GM12878 (cell line): ENCODE measurements at regions not wholly inside any gene's neighbourhood (a gene's known extent, or its start where the extent isn't known, plus 50 kb on each side); places are given as distances from the start of the nearest gene placed in this dataset.

Experiments
- ATAC-seq: fragments of 200-7000 bp; cut with Tn5 transposase; 3 replicates; pipeline ENCODE4 v1.9.1; 2020; ENCODE audit warnings: mild to moderate bottlenecking, moderate library complexity
- BruUV-seq: library from RNA; stranded (reverse); fragments of 400-500 nt; replicated peaks from 2 replicates; lab custom pipeline; 2021; lab: Mats Ljungman, UMichigan
- CTCF ChIA-PET: fragments of 300-600 bp; sonication (Branson Sonifier 250); formaldehyde crosslinking; extraction: SDS; loops from one replicate; lab custom pipeline; 2021; ENCODE audit warnings: inconsistent platforms; lab: Yijun Ruan, JAX
- POLR2A ChIA-PET: fragments of 350-600 bp; formaldehyde crosslinking; extraction: SDS; loops from one replicate; lab custom pipeline; 2021; ENCODE audit warnings: inconsistent platforms; lab: Charles Lee
- RAD21 ChIA-PET: fragments of 300-600 bp; sonication (Branson Sonifier 250); formaldehyde crosslinking; loops from one replicate; lab custom pipeline; 2023; ENCODE audit warnings: antibody characterized with exemption; ENCODE audit not compliant: unreplicated experiment; lab: Charles Lee
- SMC1A ChIA-PET: fragments of 300-600 bp; sonication (Branson Sonifier 250); formaldehyde crosslinking; loops from one replicate; lab custom pipeline; 2023; ENCODE audit not compliant: unreplicated experiment, uncharacterized antibody; lab: Charles Lee
- DNase-seq: peaks from one replicate; pipeline ENCODE4 v3.0.0-alpha.2; 2011; ENCODE audit warnings: low read depth, low spot score
- FAIRE-seq: peaks from 3 replicates; lab custom pipeline; 2011; peaks lifted over from hg19 to GRCh38; lab: Jason Lieb, UNC
- H2AFZ ChIP-seq: 2 replicates; pipeline ENCODE4 v1.6.0; 2011; ENCODE audit warnings: low read depth, low read length, control low read depth; ENCODE audit not compliant: control insufficient read depth
- H3K27ac ChIP-seq: 2 replicates; pipeline ENCODE4 v1.5.1; 2011; ENCODE audit warnings: control low read depth; ENCODE audit not compliant: control insufficient read depth, insufficient read depth
- H3K27me3 ChIP-seq, 2 experiments: replicated peaks in 1 of 2; 2 replicates each; pipeline versions ENCODE4 v1.6.0 to v1.6.1; 2011; ENCODE audit warnings: low read length in 1 of 2; ENCODE audit not compliant: control insufficient read depth in 2 of 2, insufficient read depth in 2 of 2
- H3K36me3 ChIP-seq, 2 experiments: 2 replicates each; pipeline ENCODE4 v1.5.1; 2011; ENCODE audit warnings: low read length in 1 of 2; ENCODE audit not compliant: control insufficient read depth in 2 of 2, insufficient read depth in 2 of 2
- H3K4me1 ChIP-seq: 2 replicates; pipeline ENCODE4 v1.6.1; 2011; ENCODE audit warnings: mild to moderate bottlenecking, low read length, moderate library complexity, mixed read lengths; ENCODE audit not compliant: control insufficient read depth, insufficient read depth
- H3K4me2 ChIP-seq: 2 replicates; pipeline ENCODE4 v1.6.0; 2011; ENCODE audit warnings: control low read depth; ENCODE audit not compliant: control insufficient read depth, insufficient read depth
- H3K4me3 ChIP-seq: fragments of 200-600 bp; sonication (generic); 2 replicates; pipeline ENCODE4 v1.5.1; 2016
- H3K79me2 ChIP-seq: 2 replicates; pipeline ENCODE4 v1.6.0; 2011; ENCODE audit warnings: low read length; ENCODE audit not compliant: control insufficient read depth, insufficient read depth
- H3K9ac ChIP-seq: 2 replicates; pipeline ENCODE4 v1.8.0; 2011; ENCODE audit warnings: low read length, control low read depth, mixed read lengths; ENCODE audit not compliant: control insufficient read depth, insufficient read depth
- H3K9me3 ChIP-seq: replicated peaks from 3 replicates; pipeline ENCODE4 v1.5.1; 2011; ENCODE audit warnings: mild to moderate bottlenecking, low read length; ENCODE audit not compliant: control insufficient read depth, insufficient read depth
- H4K20me1 ChIP-seq: 2 replicates; pipeline ENCODE4 v1.6.0; 2011; ENCODE audit not compliant: control insufficient read depth, insufficient read depth
- CHD2 ChIP-seq: IDR thresholded peaks from 2 replicates; pipeline ENCODE4 v1.6.1; 2011; ENCODE audit warnings: low read depth, low read length, improper control_type of control experiment, borderline replicate concordance
- ETV6 ChIP-seq, 2 experiments: fragments of 450-650 bp in 1 of 2; IDR thresholded peaks in 1 of 2; conservative IDR thresholded peaks in 1 of 2; 2 replicates each; pipeline ENCODE4 v1.6.1; 2014; ENCODE audit warnings: antibody characterized with exemption in 1 of 2, borderline replicate concordance in 1 of 2, low read depth in 1 of 2, mild to moderate bottlenecking in 1 of 2, moderate library complexity in 1 of 2
- MTA3 ChIP-seq: IDR thresholded peaks from 2 replicates; pipeline ENCODE4 v1.6.1; 2012; ENCODE audit warnings: low read length, inconsistent platforms, borderline replicate concordance
- RBBP5 ChIP-seq: fragments of 200-600 bp; sonication (generic); conservative IDR thresholded peaks from 2 replicates; pipeline ENCODE4 v1.6.1; 2016
- RELA ChIP-seq: fragments of 450-650 bp; IDR thresholded peaks from 2 replicates; pipeline ENCODE4 v1.8.0; 2014; ENCODE audit warnings: borderline replicate concordance; ENCODE audit not compliant: partially characterized antibody
- TAF1 ChIP-seq: IDR thresholded peaks from 2 replicates; pipeline ENCODE4 v1.6.1; 2011; ENCODE audit warnings: mild to moderate bottlenecking, low read depth, low read length, borderline replicate concordance
- TBL1XR1 ChIP-seq: IDR thresholded peaks from 2 replicates; pipeline ENCODE4 v1.6.1; 2012; ENCODE audit warnings: low read depth, low read length, improper control_type of control experiment
- ZBTB11 ChIP-seq: fragments of 450-650 bp; formaldehyde crosslinking; IDR thresholded peaks from 2 replicates; pipeline ENCODE4 v1.5.0; 2022; ENCODE audit warnings: mild to moderate bottlenecking, missing genetic modification characterization
- ZBTB33 ChIP-seq: fragments of 450-650 bp; IDR thresholded peaks from 2 replicates; pipeline ENCODE4 v1.6.1; 2017; ENCODE audit warnings: mild to moderate bottlenecking
- ZNF24 ChIP-seq: fragments of 450-650 bp; IDR thresholded peaks from 2 replicates; pipeline ENCODE4 v1.6.1; 2017; ENCODE audit warnings: antibody characterized with exemption, mild to moderate bottlenecking
- WGBS: methylation state at CpG from one replicate; pipeline ENCODE4 v1.1.6; 2016; ENCODE audit warnings: low lambda C conversion rate; ENCODE audit not compliant: insufficient replicate concordance, insufficient coverage; ENCODE audit errors: missing lambda C conversion rate; 5-methylcytosine and 5-hydroxymethylcytosine counted together
- in situ Hi-C: fragments of 300-500 bp; cut with MboI; formaldehyde crosslinking; loops from 9 replicates; pipeline ENCODE4 v1.14.3; 2018; ENCODE audit warnings: mixed read lengths
- intact Hi-C: fragments of 100-400 bp; cut with micrococcal nuclease; formaldehyde crosslinking; loops from one replicate; pipeline ENCODE4 v1.14.2; 2022; ENCODE audit not compliant: unreplicated experiment
- TF ChIP-seq, protein P1 (sequence below): IDR thresholded peaks from 2 replicates; pipeline ENCODE4 v1.6.1; 2011; ENCODE audit warnings: low read depth, mild to moderate bottlenecking, low read length, moderate library complexity, borderline replicate concordance; ENCODE audit errors: extremely low read depth

DNA sequence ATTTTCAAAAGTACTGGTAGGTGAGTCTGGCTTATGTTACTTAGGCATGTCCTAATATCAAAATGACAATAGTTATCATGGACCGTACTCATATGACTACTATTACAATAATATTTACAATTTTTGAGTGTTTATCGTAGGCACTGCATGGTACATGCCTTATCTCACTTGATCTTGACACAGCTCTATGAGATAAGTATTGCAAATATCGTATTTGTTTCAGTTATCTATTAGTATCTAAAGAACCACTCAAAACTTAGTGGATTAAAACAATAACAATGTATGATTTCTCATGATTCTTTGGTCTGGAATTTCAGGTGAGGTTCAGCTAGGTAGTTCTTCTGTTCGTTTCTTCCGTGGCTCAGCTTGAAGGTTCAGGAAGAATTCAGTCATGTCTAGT lies 59.7 kb upstream of the XCR1 start:
- in situ Hi-C loops: loop anchor here (5.0 kb wide), 2 partner anchors 285 to 325 kb away; partner anchors contain the start of gene CCR5
- intact Hi-C loops: no loop called here
- Histone ChIP-seq H3K4me1 (peaks cover 34% of the 10 kb centered on the region), H4K20me1 (no peaks in the 10 kb centered on the region), H3K4me3 (no peak overlapping the region), H3K27ac (no peak overlapping the region), H3K4me2 (no peak overlapping the region), H3K36me3 (no peaks in the 10 kb centered on the region), H3K9me3 (no peaks in the 10 kb centered on the region), H3K27me3 (no peaks in the 10 kb centered on the region), H3K79me2 (no peaks in the 10 kb centered on the region), H2AFZ (no peak overlapping the region), H3K9ac (no peak overlapping the region)
- DNase-seq (no peak), FAIRE-seq (no peak), ATAC-seq (no peak)
- CTCF ChIA-PET: interaction anchor here (0.6 to 21.9 kb wide), 18 partner anchors 8 to 450 kb away, joined by 3 to 714 read pairs (median 4); partner anchors contain the start of genes CCR1 and CCR5
- POLR2A ChIA-PET: interaction anchor here (2.4 to 3.5 kb wide), 2 partner anchors 121 to 282 kb away, joined by 12 to 22 read pairs; partner anchors contain the start of genes CCR1 and CCR5
- RAD21 ChIA-PET: interaction anchor here (0.9 to 20.1 kb wide), 12 partner anchors 10 to 402 kb away, joined by 3 to 396 read pairs (median 6); partner anchors contain the start of genes CCR1 and CCR5
- WGBS: 72% methylated on average over 5 of the region's 5 CpGs
- SMC1A ChIA-PET: interaction anchor here (0.7 to 23.6 kb wide), 18 partner anchors 9 to 432 kb away, joined by 3 to 581 read pairs (median 5); partner anchors contain the start of genes CCR1, CCR5 and CXCR6
- no peak for TF ChIP-seq ZNF24
- TF ChIP-seq MTA3: no peak
- no peak for TF ChIP-seq ETV6 (conservative IDR thresholded peaks at IDR 0.05 in 1 of 2, IDR thresholded peaks at IDR 0.05 in 1 of 2; ENCODE audit: borderline replicate concordance in 1 of 2, low read depth in 1 of 2)
- TF ChIP-seq ZBTB11 (CRISPR knock-in tag): no peak
- no peak for TF ChIP-seq TAF1
- TF ChIP-seq, protein P1, sequence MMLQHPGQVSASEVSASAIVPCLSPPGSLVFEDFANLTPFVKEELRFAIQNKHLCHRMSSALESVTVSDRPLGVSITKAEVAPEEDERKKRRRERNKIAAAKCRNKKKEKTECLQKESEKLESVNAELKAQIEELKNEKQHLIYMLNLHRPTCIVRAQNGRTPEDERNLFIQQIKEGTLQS: no peak
- TF ChIP-seq ZBTB33: no peak
- TF ChIP-seq RELA: no peak
- TF ChIP-seq TBL1XR1: no peak
- no peak for TF ChIP-seq CHD2
- no peak for TF ChIP-seq RBBP5
- no TSS peak for BruUV-seq
